GM12873 (cell line): ENCODE measurements at regions not wholly inside any gene's neighbourhood (a gene's known extent, or its start where the extent isn't known, plus 50 kb on each side); places are given as distances from the start of the nearest gene placed in this dataset.

Experiments
- CTCF ChIP-seq: IDR thresholded peaks from 2 replicates; pipeline ENCODE4 v1.5.1; 2012; ENCODE audit warnings: low read depth, mild to moderate bottlenecking, moderate library complexity, low read length, control low read depth; ENCODE audit not compliant: insufficient read depth; ENCODE audit errors: missing control alignments

- TF ChIP-seq CTCF = no peak
These were observed 142.0 kb downstream of the COL6A3 start for GRCh38 chr2:237271698-237272652.
